ENCODE measurements at regions not wholly inside any gene's neighbourhood (a gene's known extent, or its start where the extent isn't known, plus 50 kb on each side); places are given as distances from the start of the nearest gene placed in this dataset.

- TF ChIP-seq NFAT5 (CRISPR knock-in tag; IDR thresholded peaks at IDR 0.05): no peak
- no peak for TF ChIP-seq NR0B2 (CRISPR knock-in tag; IDR thresholded peaks at IDR 0.05)
- no peak for TF ChIP-seq IRF9 (CRISPR knock-in tag; IDR thresholded peaks at IDR 0.05; ENCODE audit: borderline replicate concordance)
- TF ChIP-seq, protein P1, sequence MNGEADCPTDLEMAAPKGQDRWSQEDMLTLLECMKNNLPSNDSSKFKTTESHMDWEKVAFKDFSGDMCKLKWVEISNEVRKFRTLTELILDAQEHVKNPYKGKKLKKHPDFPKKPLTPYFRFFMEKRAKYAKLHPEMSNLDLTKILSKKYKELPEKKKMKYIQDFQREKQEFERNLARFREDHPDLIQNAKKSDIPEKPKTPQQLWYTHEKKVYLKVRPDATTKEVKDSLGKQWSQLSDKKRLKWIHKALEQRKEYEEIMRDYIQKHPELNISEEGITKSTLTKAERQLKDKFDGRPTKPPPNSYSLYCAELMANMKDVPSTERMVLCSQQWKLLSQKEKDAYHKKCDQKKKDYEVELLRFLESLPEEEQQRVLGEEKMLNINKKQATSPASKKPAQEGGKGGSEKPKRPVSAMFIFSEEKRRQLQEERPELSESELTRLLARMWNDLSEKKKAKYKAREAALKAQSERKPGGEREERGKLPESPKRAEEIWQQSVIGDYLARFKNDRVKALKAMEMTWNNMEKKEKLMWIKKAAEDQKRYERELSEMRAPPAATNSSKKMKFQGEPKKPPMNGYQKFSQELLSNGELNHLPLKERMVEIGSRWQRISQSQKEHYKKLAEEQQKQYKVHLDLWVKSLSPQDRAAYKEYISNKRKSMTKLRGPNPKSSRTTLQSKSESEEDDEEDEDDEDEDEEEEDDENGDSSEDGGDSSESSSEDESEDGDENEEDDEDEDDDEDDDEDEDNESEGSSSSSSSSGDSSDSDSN (CRISPR knock-in tag; IDR thresholded peaks at IDR 0.05): no peak
- no peak for TF ChIP-seq EP300 (IDR thresholded peaks at IDR 0.05; ENCODE audit: low read depth in 2 of 2, low read length in 2 of 2)
- no peak for TF ChIP-seq EP300 (CRISPR knock-in tag; IDR thresholded peaks at IDR 0.05; ENCODE audit: borderline replicate concordance)
- no peak for TF ChIP-seq CBFB (CRISPR knock-in tag; IDR thresholded peaks at IDR 0.05)
- TF ChIP-seq, protein P2, sequence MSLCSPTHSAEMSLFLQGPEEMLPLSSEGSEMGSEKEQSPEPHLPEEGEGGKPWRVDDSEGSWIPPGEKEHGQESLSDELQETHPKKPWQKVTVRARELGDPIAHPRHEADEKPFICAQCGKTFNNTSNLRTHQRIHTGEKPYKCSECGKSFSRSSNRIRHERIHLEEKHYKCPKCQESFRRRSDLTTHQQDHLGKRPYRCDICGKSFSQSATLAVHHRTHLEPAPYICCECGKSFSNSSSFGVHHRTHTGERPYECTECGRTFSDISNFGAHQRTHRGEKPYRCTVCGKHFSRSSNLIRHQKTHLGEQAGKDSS (CRISPR knock-in tag; IDR thresholded peaks at IDR 0.05; ENCODE audit: borderline replicate concordance, low read depth): no peak
- no peak for TF ChIP-seq ZNF251 (CRISPR knock-in tag; IDR thresholded peaks at IDR 0.05)
Measured at GRCh38 chr2:192469612-192470011, 274.9 kb upstream of the TMEFF2 start (continued).
